ENCODE measurements at regions not wholly inside any gene's neighbourhood (a gene's known extent, or its start where the extent isn't known, plus 50 kb on each side); places are given as distances from the start of the nearest gene placed in this dataset.

DNA sequence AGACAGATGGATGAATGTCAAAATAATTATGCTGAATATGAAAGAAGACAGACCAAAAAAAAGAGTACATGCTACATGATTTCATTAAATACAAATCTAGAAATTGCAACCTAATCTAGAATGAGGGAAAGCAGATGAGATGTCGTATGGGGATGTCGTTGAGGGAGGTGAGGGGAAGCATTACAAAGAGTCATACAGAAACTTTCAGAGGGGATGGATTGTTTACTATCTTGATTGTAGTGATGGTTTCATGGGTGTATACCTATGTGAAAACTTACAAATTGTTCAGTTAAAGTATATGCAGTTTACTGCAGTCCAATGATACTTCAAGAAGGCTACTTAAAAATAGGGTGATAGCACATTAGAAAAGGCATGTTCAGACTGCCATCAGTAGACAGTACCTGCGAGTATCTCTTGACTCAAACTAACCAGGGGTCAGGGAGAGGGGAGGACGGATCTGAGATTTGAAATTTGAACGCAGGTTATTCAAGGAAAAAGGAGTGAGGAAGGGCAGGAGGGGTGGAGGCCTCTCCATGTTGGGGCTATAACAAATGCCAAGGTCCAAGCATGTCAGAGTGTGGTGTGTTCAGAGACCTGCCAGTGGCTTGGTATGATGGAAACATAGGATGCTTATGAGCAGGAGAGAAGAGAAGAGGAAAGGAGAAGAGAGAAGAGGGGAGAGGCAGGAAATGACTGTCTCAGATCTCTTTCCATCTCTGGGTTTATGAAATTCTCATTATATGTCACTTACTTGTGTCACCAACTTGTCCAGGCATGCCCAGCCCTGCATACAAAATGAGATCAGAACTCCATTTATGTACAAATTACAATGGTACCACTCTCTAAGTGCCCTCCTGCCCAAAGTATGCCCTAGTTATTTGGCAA is 257.3 kb upstream of the CXCR4 start:
- TF ChIP-seq, protein P1, sequence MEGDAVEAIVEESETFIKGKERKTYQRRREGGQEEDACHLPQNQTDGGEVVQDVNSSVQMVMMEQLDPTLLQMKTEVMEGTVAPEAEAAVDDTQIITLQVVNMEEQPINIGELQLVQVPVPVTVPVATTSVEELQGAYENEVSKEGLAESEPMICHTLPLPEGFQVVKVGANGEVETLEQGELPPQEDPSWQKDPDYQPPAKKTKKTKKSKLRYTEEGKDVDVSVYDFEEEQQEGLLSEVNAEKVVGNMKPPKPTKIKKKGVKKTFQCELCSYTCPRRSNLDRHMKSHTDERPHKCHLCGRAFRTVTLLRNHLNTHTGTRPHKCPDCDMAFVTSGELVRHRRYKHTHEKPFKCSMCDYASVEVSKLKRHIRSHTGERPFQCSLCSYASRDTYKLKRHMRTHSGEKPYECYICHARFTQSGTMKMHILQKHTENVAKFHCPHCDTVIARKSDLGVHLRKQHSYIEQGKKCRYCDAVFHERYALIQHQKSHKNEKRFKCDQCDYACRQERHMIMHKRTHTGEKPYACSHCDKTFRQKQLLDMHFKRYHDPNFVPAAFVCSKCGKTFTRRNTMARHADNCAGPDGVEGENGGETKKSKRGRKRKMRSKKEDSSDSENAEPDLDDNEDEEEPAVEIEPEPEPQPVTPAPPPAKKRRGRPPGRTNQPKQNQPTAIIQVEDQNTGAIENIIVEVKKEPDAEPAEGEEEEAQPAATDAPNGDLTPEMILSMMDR (IDR thresholded peaks at IDR 0.05; ENCODE audit: low read length), result no peak
- TF ChIP-seq EZH2 (IDR thresholded peaks at IDR 0.05; ENCODE audit: borderline replicate concordance, low read length), result no peak
